HCT116 (cell line): ENCODE measurements at regions not wholly inside any gene's neighbourhood (a gene's known extent, or its start where the extent isn't known, plus 50 kb on each side); places are given as distances from the start of the nearest gene placed in this dataset.

Experiments used
- ATAC-seq: fragments of 200-7000 bp; cut with Tn5 transposase; 2 replicates; pipeline ENCODE4 v1.9.1; 2020; ENCODE audit warnings: mild to moderate bottlenecking, moderate library complexity
- BruUV-seq: library from RNA; stranded (reverse); fragments of 400-500 nt; replicated peaks from 2 replicates; lab custom pipeline; 2021; lab: Mats Ljungman, UMichigan
- CTCF ChIA-PET: fragments of 300-600 bp; sonication (Branson Sonifier 250); formaldehyde crosslinking; loops from one replicate; lab custom pipeline; 2021; ENCODE audit warnings: antibody characterized with exemption; lab: Charles Lee
- POLR2A ChIA-PET: fragments of 300-600, 350-600 bp; sonication (Branson Sonifier 250); formaldehyde crosslinking; loops from one replicate; lab custom pipeline; 2021; ENCODE audit warnings: antibody characterized with exemption; lab: Charles Lee
- RAD21 ChIA-PET, 2 experiments: fragments of 300-600 bp; sonication (Branson Sonifier 250); formaldehyde crosslinking; loops; one replicate each; lab custom pipeline; 2023; ENCODE audit warnings: low total read pairs in 2 of 2; ENCODE audit not compliant: uncharacterized antibody in 2 of 2, unreplicated experiment in 2 of 2, low non-redundant PET in 1 of 2; lab: Charles Lee
- DNase-seq: peaks from one replicate; pipeline ENCODE4 v3.0.0-alpha.2; 2010; ENCODE audit warnings: low read depth, low spot score
- H2AFZ ChIP-seq: fragments of 200-600 bp; shearing (Covaris generic), sonication (generic); 2 replicates; pipeline ENCODE4 v1.6.1; 2017; ENCODE audit warnings: low read depth, mixed run types, mixed read lengths, antibody characterized with exemption, low read length; ENCODE audit not compliant: poor library complexity, severe bottlenecking
- H3K27ac ChIP-seq: 2 replicates; pipeline ENCODE4 v1.5.1; 2012; ENCODE audit warnings: low read depth, low read length
- H3K27me3 ChIP-seq: fragments of 200-600 bp; sonication (generic); 2 replicates; pipeline ENCODE4 v1.6.1; 2016; ENCODE audit warnings: mixed run types, low read length, mixed read lengths; ENCODE audit not compliant: insufficient read depth
- H3K36me3 ChIP-seq, 2 experiments: fragments of 200-500 bp in 1 of 2; fragments of 200-600 bp in 1 of 2; sonication (Bioruptor generic) in 1 of 2; sonication (generic) in 1 of 2; 2 replicates each; pipeline versions ENCODE4 v1.5.1 to v1.6.1; 2014 to 2016; ENCODE audit warnings: low read length in 2 of 2, inconsistent platforms in 1 of 2, mixed read lengths in 1 of 2, mixed run types in 1 of 2; ENCODE audit not compliant: insufficient read depth in 2 of 2, control insufficient read depth in 1 of 2
- H3K4me1 ChIP-seq, 2 experiments: fragments of 200-600 bp in 1 of 2; sonication (generic) in 1 of 2; 2 replicates each; pipeline versions ENCODE4 v1.5.1 to v1.6.1; 2012 to 2017; ENCODE audit warnings: low read length in 2 of 2, inconsistent platforms in 1 of 2, mild to moderate bottlenecking in 1 of 2, mixed read lengths in 1 of 2, mixed run types in 1 of 2, moderate library complexity in 1 of 2; ENCODE audit not compliant: insufficient read depth in 2 of 2, control insufficient read depth in 1 of 2
- H3K4me2 ChIP-seq: fragments of 200-600 bp; sonication (generic); 2 replicates; pipeline ENCODE4 v1.6.1; 2017; ENCODE audit warnings: mixed run types, low read length, mixed read lengths
- H3K4me3 ChIP-seq, 2 experiments: fragments of 200-600 bp in 1 of 2; sonication (generic) in 1 of 2; replicated peaks in 1 of 2; 2 replicates each; pipeline ENCODE4 v1.5.1; 2011 to 2016; ENCODE audit warnings: low read length in 2 of 2, control low read depth in 1 of 2, low read depth in 1 of 2, mild to moderate bottlenecking in 1 of 2, mixed read lengths in 1 of 2, mixed run types in 1 of 2
- H3K79me2 ChIP-seq: fragments of 200-600 bp; sonication (generic); 2 replicates; pipeline ENCODE4 v1.6.1; 2017; ENCODE audit warnings: mild to moderate bottlenecking, mixed run types, low read length, moderate library complexity, mixed read lengths; ENCODE audit not compliant: insufficient read depth
- H3K9ac ChIP-seq: fragments of 200-600 bp; sonication (generic); 2 replicates; pipeline ENCODE4 v1.6.1; 2016; ENCODE audit warnings: low read length, mixed read lengths
- H3K9me2 ChIP-seq: fragments of 200-600 bp; sonication (generic), shearing (Covaris generic); 2 replicates; pipeline ENCODE4 v1.6.1; 2017; ENCODE audit warnings: mixed run types, mild to moderate bottlenecking, moderate library complexity; ENCODE audit not compliant: insufficient read depth
- H3K9me3 ChIP-seq, 2 experiments: fragments of 200-500 bp in 1 of 2; fragments of 200-600 bp in 1 of 2; sonication (Bioruptor generic) in 1 of 2; sonication (generic) in 1 of 2; 2 replicates each; pipeline ENCODE4 v1.6.1; 2014 to 2017; ENCODE audit warnings: low read length in 2 of 2, mixed read lengths in 2 of 2, inconsistent platforms in 1 of 2, low read depth in 1 of 2, mild to moderate bottlenecking in 1 of 2, mixed run types in 1 of 2, moderate library complexity in 1 of 2; ENCODE audit not compliant: control insufficient read depth in 1 of 2, insufficient read depth in 1 of 2
- H4K20me1 ChIP-seq: fragments of 200-600 bp; sonication (generic), shearing (Covaris generic); 2 replicates; pipeline ENCODE4 v1.6.1; 2017; ENCODE audit warnings: mixed run types, mild to moderate bottlenecking, moderate library complexity; ENCODE audit not compliant: insufficient read depth
- CBX3 ChIP-seq: IDR thresholded peaks from 2 replicates; pipeline ENCODE4 v1.6.1; 2012; ENCODE audit warnings: low read depth
- CEBPB ChIP-seq: IDR thresholded peaks from 2 replicates; pipeline ENCODE4 v1.6.1; 2012; ENCODE audit warnings: low read depth
- EGR1 ChIP-seq: IDR thresholded peaks from 2 replicates; pipeline ENCODE4 v1.6.1; 2012; ENCODE audit warnings: low read depth
- ELF1 ChIP-seq: IDR thresholded peaks from 2 replicates; pipeline ENCODE4 v1.6.1; 2012; ENCODE audit warnings: low read depth, borderline replicate concordance
- EZH2 ChIP-seq: fragments of 200-600 bp; sonication (generic); IDR thresholded peaks from 2 replicates; pipeline ENCODE4 v1.6.1; 2017; ENCODE audit warnings: antibody characterized with exemption, mixed run types
- EZH2phosphoT487 ChIP-seq: fragments of 200-600 bp; IDR thresholded peaks from 2 replicates; pipeline ENCODE4 v1.6.1; 2018; ENCODE audit warnings: antibody characterized with exemption, borderline replicate concordance
- JUND ChIP-seq: IDR thresholded peaks from 2 replicates; pipeline ENCODE4 v1.6.1; 2012
- MAX ChIP-seq: IDR thresholded peaks from 2 replicates; pipeline ENCODE4 v1.6.1; 2012
- POLR2AphosphoS5 ChIP-seq: IDR thresholded peaks from 2 replicates; pipeline ENCODE4 v1.6.1; 2011; ENCODE audit warnings: mild to moderate bottlenecking, low read depth, low read length, moderate library complexity
- SP1 ChIP-seq: IDR thresholded peaks from 2 replicates; pipeline ENCODE4 v1.6.1; 2012; ENCODE audit warnings: low read depth
- SRF ChIP-seq: IDR thresholded peaks from 2 replicates; pipeline ENCODE4 v1.6.1; 2012; ENCODE audit warnings: low read depth
- YY1 ChIP-seq: IDR thresholded peaks from 2 replicates; pipeline ENCODE4 v1.6.1; 2011; ENCODE audit warnings: low read length, low read depth, moderate library complexity, mild to moderate bottlenecking; ENCODE audit not compliant: insufficient replicate concordance; ENCODE audit errors: extremely low read depth
- ZBTB33 ChIP-seq: IDR thresholded peaks from 2 replicates; pipeline ENCODE4 v1.6.1; 2011; ENCODE audit warnings: mild to moderate bottlenecking, low read length, moderate library complexity; ENCODE audit not compliant: insufficient replicate concordance; ENCODE audit errors: extremely low read depth
- ZNF274 ChIP-seq: fragments of 200-500 bp; sonication (Bioruptor generic); IDR thresholded peaks from 2 replicates; pipeline ENCODE4 v1.6.1; 2014; ENCODE audit warnings: mild to moderate bottlenecking, low read depth, low read length, inconsistent platforms
- intact Hi-C: fragments of 100-400 bp; cut with micrococcal nuclease; formaldehyde crosslinking; loops from 2 replicates; pipeline ENCODE4 v1.10.0; 2022

GRCh38 chr20:60963146-60963545, 288.9 kb upstream of the CDH4 start:
- ChIA-PET CTCF (no interaction called here), RAD21 (no interaction called here), POLR2A (no interaction called here)
- no peak overlapping the region for H3K4me2 ChIP-seq
- H4K20me1 ChIP-seq = no peaks in the 10 kb centered on the region
- no peak overlapping the region for H3K9ac ChIP-seq
- H3K4me3 ChIP-seq = no peak overlapping the region
- H3K9me2 ChIP-seq = no peaks in the 10 kb centered on the region
- peaks cover 6 to 25% of the 10 kb centered on the region in 2 experiments; a peak in 2 of 4 replicates for H3K9me3 ChIP-seq
- no peaks in the 10 kb centered on the region for H3K79me2 ChIP-seq
- intact Hi-C loops = no loop called here
- H2AFZ ChIP-seq = no peak overlapping the region
- H3K36me3 ChIP-seq = no peaks in the 10 kb centered on the region
- TF ChIP-seq ZBTB33 (no peak), POLR2AphosphoS5 (no peak), CBX3 (no peak), ZNF274 (no peak), ELF1 (no peak), YY1 (no peak), EZH2 (no peak), EZH2phosphoT487 (no peak), MAX (no peak), CEBPB (no peak), SP1 (no peak), JUND (no peak), SRF (no peak), EGR1 (no peak)
- no TSS peak for BruUV-seq
- H3K27ac ChIP-seq = no peak overlapping the region
- ATAC-seq = no peak
- no peaks in the 10 kb centered on the region for H3K27me3 ChIP-seq
- no peak for DNase-seq
- H3K4me1 ChIP-seq = no peaks in the 10 kb centered on the region
